Fibroblast of the aortic adventitia (primary cell): ENCODE measurements at regions not wholly inside any gene's neighbourhood (a gene's known extent, or its start where the extent isn't known, plus 50 kb on each side); places are given as distances from the start of the nearest gene placed in this dataset.

Source experiments
- DNase-seq: peaks from one replicate; pipeline ENCODE4 v3.0.0-alpha.2; 2010; ENCODE audit warnings: low read depth
- H3K4me3 ChIP-seq: 2 replicates; pipeline ENCODE4 v1.5.1; 2011; ENCODE audit warnings: low read depth, mild to moderate bottlenecking, control low read depth, low read length, moderate library complexity
- TF ChIP-seq, protein P1 (sequence below): IDR thresholded peaks from 2 replicates; pipeline ENCODE4 v1.5.1; 2011; ENCODE audit warnings: mild to moderate bottlenecking, low read length, control low read depth, inconsistent platforms; ENCODE audit not compliant: insufficient read depth

DNA sequence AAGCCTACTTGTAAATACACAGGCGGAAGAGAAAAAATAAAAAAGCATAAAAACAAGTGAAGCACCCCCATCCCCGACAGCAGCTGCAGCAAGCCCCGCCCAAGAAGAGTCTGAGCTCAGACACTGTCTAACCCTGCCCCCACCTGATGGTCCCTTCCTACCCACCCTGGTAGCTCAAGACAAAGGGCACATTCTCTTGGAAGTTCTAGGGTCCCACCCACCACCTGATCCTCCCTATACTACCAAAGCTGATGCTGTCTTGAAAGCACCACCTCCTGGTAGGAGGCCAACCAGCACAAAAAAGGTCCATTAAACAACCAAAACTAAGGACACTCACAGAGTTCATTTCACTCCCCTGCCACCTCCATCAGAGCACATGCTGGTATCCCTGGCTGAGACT, 308.2 kb downstream of the KLHL13 start:
- TF ChIP-seq, protein P1, sequence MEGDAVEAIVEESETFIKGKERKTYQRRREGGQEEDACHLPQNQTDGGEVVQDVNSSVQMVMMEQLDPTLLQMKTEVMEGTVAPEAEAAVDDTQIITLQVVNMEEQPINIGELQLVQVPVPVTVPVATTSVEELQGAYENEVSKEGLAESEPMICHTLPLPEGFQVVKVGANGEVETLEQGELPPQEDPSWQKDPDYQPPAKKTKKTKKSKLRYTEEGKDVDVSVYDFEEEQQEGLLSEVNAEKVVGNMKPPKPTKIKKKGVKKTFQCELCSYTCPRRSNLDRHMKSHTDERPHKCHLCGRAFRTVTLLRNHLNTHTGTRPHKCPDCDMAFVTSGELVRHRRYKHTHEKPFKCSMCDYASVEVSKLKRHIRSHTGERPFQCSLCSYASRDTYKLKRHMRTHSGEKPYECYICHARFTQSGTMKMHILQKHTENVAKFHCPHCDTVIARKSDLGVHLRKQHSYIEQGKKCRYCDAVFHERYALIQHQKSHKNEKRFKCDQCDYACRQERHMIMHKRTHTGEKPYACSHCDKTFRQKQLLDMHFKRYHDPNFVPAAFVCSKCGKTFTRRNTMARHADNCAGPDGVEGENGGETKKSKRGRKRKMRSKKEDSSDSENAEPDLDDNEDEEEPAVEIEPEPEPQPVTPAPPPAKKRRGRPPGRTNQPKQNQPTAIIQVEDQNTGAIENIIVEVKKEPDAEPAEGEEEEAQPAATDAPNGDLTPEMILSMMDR: no peak
- DNase-seq: no peak
- H3K4me3 ChIP-seq: no peak overlapping the region

DNA sequence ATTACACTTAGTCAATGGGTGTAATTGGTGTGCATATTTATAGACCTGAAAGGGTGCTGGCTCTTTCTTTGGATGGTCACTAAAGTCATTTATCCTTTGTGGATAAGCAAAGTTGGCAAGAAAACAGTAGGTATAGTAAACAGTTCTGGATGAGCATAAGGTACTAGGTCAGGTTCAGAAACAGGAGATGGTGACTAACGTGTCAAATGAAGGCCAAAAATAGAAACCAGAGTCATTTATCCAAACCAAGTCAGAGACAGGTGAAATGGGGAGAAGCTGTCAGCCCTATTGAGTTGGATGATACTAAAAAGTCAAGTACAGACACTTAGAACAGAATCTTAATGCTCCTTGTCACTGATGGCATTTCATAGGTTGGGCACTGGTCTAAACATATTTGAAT, 313.1 kb downstream of the KLHL13 start:
- TF ChIP-seq, protein P1: no peak
- no peak overlapping the region for H3K4me3 ChIP-seq
- DNase-seq: no peak

DNA sequence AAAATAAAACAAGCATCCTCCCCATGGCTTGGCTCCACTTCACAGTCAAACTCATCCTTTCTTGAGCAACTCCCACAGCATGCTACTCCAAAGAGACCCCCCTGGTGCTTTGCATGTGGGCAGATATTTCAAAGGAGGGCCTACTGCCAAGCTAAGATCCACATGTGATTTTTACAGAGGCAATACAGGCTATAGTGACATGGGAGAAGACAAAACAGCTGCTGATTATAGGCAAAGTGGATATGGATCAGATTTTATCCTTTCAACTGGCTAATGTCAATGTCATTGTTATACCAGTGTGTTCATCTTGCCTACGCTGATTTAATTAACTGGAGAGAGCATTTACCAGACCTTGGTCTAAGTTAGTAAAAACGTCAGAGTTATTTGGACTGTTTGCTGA, 328.3 kb downstream of the KLHL13 start:
- no peak for DNase-seq
- TF ChIP-seq, protein P1: no peak
- H3K4me3 ChIP-seq: no peak overlapping the region

DNA sequence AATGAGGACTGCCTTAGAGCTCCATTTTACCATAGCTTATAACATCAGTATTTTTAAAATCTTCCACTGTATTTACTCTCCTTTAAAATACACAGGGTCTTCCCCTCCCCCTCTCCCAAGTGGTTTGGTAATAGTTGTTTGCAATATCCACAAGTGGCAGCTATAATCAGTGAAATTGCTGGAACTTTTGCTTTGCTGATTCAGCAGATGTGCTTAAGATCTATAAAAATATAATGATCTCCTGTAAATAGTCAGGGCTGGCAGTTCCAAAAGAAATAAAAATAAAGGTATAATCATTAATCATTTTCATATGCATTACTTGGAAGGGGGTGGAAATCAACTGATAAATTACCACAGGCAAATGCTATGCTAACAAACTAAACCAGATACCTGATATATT, 345.2 kb downstream of the KLHL13 start:
- DNase-seq: no peak
- H3K4me3 ChIP-seq: no peak overlapping the region
- TF ChIP-seq, protein P1: no peak

DNA sequence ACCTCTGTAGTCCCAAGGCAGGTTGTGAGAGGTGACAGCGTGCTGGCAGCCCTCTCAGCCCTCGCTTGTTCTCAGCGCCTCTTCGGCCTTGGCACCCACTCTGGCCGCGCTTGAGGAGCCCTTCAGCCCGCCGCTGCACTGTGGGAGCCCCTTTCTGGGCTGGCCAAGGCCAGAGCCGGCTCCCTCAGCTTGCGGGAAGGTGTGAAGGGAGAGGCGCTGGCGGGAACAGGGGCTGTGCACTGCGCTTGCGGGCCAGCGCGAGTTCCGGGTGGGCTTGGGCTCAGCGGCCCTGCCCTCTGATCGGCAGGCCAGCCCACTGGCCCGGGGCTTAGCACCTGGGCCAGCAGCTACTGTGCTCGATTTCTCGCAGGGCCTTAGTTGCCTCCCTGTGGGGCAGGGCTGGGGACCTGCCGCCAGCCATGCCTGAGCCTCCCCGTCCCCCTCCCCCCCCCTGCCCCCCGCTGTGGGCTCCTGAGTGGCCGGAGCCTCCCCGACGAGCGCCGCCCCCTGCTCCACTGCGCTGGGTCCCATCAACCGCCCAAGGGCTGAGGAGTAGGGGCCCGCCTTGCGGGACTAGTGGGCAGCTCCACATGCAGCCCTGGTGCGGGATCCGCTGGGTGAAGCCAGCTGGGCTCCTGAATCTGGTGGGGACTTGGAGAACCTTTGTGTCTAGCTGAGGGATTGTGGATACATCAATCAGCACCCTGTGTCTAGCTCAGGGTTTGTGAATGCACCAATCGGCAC, 347.6 kb downstream of the KLHL13 start:
- TF ChIP-seq, protein P1: no peak
- no peak for DNase-seq
- no peak overlapping the region for H3K4me3 ChIP-seq

DNA sequence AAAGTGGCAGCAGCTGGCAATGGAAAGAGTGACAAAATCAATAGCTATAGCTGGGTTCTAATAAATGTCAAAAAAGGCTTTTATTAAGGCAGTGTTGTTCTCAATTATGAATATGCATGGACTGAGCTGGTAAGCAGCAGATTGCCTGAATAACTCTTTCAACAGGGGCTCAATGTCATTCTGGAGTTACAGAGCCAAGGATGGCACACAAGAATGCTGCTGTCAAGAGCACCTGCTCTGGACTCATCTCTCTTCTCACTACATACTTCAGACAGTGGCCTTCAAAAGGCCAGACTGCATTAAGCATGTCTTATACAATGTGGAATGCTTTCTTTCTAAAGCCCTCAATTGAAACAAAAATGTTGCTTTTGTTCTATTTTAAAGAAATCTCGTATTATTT, 351.4 kb downstream of the KLHL13 start:
- TF ChIP-seq, protein P1: no peak
- H3K4me3 ChIP-seq: no peak overlapping the region
- no peak for DNase-seq

DNA sequence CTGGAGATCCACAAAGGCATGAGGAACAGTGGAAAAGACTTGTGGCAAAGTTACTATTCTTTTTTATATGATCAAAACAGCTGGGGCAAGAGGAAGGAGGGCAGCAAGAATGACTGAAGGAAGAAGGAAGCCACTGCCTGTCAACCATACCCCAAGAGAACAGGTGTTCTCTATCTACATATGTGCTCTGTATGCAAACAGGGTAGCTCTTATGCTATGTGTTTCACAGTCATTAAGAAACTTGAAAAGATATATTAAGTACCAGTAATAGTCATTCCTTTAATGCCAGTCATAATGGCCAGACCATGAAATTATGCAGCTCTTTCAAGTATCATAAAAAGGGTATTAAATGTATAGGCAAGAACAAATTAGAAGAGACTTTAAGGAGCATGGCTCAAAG, 363.9 kb downstream of the KLHL13 start:
- DNase-seq: no peak
- H3K4me3 ChIP-seq: no peak overlapping the region
- TF ChIP-seq, protein P1: no peak
